DMS79 treated with DMSO at 0.1 percent for 48 hours (cell line): ENCODE measurements at regions not wholly inside any gene's neighbourhood (a gene's known extent, or its start where the extent isn't known, plus 50 kb on each side); places are given as distances from the start of the nearest gene placed in this dataset.
A peak's percentile ranks its signal among the peaks of the same experiment; 100 is the strongest.
"Not testable (repeated sequence)": the region's sequence is repeated elsewhere in the genome, so short reads cannot be mapped to it uniquely, and the experiment has no call there.

Source experiments
- DNase-seq: peaks from one replicate; lab custom pipeline; 2025; lab: John Stamatoyannopoulos, UW

- DNase-seq, result no peak
Measured at GRCh38 chr7:145104400-145104799, 268.5 kb upstream of the TPK1 start.

- not testable (repeated sequence) for DNase-seq
Measured at GRCh38 chr7:145102199-145102598, 266.3 kb upstream of the TPK1 start.

- DNase-seq, result no peak
Measured at GRCh38 chr7:145092766-145093165, 256.9 kb upstream of the TPK1 start.

- no peak for DNase-seq
Measured at GRCh38 chr7:145088111-145088745, 252.4 kb upstream of the TPK1 start.

- DNase-seq, result peak; percentile 7
Measured at GRCh38 chr7:145082366-145083161, 246.7 kb upstream of the TPK1 start.

- DNase-seq, result no peak
Measured at GRCh38 chr7:145065473-145065872, 229.6 kb upstream of the TPK1 start.

- no peak for DNase-seq
Measured at GRCh38 chr7:145064114-145064513, 228.3 kb upstream of the TPK1 start.

GRCh38 chr7:145053781-145054180 lies 217.9 kb upstream of the TPK1 start:
- no peak for DNase-seq

- DNase-seq, result no peak
Measured at GRCh38 chr7:145050415-145050814, 214.6 kb upstream of the TPK1 start.

- no peak for DNase-seq
Measured at GRCh38 chr7:145036604-145037405, 201.0 kb upstream of the TPK1 start.

- DNase-seq, result no peak
Measured at GRCh38 chr7:145031162-145031561, 195.3 kb upstream of the TPK1 start.

GRCh38 chr7:145030754-145031153 lies 194.9 kb upstream of the TPK1 start:
- DNase-seq, result no peak

GRCh38 chr7:145020454-145020853 lies 184.6 kb upstream of the TPK1 start:
- DNase-seq, result no peak

- DNase-seq, result no peak
Measured at GRCh38 chr7:145016068-145016467, 180.2 kb upstream of the TPK1 start.

GRCh38 chr7:145009876-145010275 lies 174.0 kb upstream of the TPK1 start:
- DNase-seq, result no peak

- DNase-seq, result no peak
Measured at GRCh38 chr7:145005601-145006000, 169.7 kb upstream of the TPK1 start.

GRCh38 chr7:144997512-144997911 lies 161.7 kb upstream of the TPK1 start:
- no peak for DNase-seq

- DNase-seq, result no peak
Measured at GRCh38 chr7:144995495-144995894, 159.6 kb upstream of the TPK1 start.

- no peak for DNase-seq
Measured at GRCh38 chr7:144991041-144991440, 155.2 kb upstream of the TPK1 start.

GRCh38 chr7:144987686-144988085 lies 151.8 kb upstream of the TPK1 start:
- DNase-seq, result no peak

GRCh38 chr7:144982133-144982532 lies 146.3 kb upstream of the TPK1 start:
- DNase-seq, result no peak

- DNase-seq, result no peak
Measured at GRCh38 chr7:144975882-144976281, 140.0 kb upstream of the TPK1 start.

- DNase-seq, result no peak
Measured at GRCh38 chr7:144969787-144970186, 133.9 kb upstream of the TPK1 start.
